ENCODE measurements at regions not wholly inside any gene's neighbourhood (a gene's known extent, or its start where the extent isn't known, plus 50 kb on each side); places are given as distances from the start of the nearest gene placed in this dataset.
A peak's percentile ranks its signal among the peaks of the same experiment; 100 is the strongest.
"Not testable (repeated sequence)": the region's sequence is repeated elsewhere in the genome, so short reads cannot be mapped to it uniquely, and the experiment has no call there.

DNA sequence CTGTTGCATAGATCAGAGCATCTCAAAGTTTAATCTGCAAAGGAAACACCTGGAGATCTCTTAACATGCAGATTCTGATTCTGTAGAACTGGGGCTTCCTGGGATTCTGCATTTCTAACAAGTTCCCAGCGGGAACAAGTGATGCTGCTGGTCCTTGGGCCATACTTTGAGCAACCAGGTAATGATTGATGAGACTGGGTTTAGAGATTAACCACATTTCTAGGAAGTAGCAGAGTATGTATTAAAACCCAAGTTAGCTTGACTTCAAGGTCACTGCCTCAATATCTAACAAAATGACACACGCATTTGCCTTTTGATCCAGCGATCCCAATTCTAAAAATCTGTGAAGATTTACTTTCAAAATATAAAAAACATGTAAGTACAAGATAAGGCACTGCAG is 83.0 kb upstream of the DTNBP1 start:
- FAIRE-seq = peak; percentile 19
- intact Hi-C loops (cut with DNase I) = no loop called here
- Histone ChIP-seq H3K27me3 (ENCODE audit: control insufficient read depth, insufficient read depth, low read length) (no peaks in the 10 kb centered on the region), H3K27ac (ENCODE audit: low read depth in 2 of 2, low read length in 2 of 2) (peak overlapping the region in 1 of 2 donors; percentile 47), H3K9me3 (ENCODE audit: control insufficient read depth in 2 of 3, insufficient read depth in 1 of 3, low read length in 3 of 3) (no peaks in the 10 kb centered on the region), H3K36me3 (ENCODE audit: control insufficient read depth in 2 of 3, insufficient read depth in 3 of 3, low read length in 3 of 3) (no peaks in the 10 kb centered on the region), H3K9ac (ENCODE audit: low read length in 3 of 3) (no peak overlapping the region), H3K4me3 (ENCODE audit: low read length in 3 of 3) (no peak overlapping the region), H3K4me1 (ENCODE audit: control insufficient read depth in 2 of 3, insufficient read depth in 2 of 3, low read depth in 1 of 3, low read length in 3 of 3) (peaks cover 0 to 4% (median 0%) of the 10 kb centered on the region in 3 donors)
- TF ChIP-seq, protein P1, sequence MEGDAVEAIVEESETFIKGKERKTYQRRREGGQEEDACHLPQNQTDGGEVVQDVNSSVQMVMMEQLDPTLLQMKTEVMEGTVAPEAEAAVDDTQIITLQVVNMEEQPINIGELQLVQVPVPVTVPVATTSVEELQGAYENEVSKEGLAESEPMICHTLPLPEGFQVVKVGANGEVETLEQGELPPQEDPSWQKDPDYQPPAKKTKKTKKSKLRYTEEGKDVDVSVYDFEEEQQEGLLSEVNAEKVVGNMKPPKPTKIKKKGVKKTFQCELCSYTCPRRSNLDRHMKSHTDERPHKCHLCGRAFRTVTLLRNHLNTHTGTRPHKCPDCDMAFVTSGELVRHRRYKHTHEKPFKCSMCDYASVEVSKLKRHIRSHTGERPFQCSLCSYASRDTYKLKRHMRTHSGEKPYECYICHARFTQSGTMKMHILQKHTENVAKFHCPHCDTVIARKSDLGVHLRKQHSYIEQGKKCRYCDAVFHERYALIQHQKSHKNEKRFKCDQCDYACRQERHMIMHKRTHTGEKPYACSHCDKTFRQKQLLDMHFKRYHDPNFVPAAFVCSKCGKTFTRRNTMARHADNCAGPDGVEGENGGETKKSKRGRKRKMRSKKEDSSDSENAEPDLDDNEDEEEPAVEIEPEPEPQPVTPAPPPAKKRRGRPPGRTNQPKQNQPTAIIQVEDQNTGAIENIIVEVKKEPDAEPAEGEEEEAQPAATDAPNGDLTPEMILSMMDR (IDR thresholded peaks at IDR 0.05; ENCODE audit: borderline replicate concordance, extremely low read depth, insufficient read depth) = no peak
- peak in 2 of 5 donors; percentile 39 to 51 for DNase-seq

DNA sequence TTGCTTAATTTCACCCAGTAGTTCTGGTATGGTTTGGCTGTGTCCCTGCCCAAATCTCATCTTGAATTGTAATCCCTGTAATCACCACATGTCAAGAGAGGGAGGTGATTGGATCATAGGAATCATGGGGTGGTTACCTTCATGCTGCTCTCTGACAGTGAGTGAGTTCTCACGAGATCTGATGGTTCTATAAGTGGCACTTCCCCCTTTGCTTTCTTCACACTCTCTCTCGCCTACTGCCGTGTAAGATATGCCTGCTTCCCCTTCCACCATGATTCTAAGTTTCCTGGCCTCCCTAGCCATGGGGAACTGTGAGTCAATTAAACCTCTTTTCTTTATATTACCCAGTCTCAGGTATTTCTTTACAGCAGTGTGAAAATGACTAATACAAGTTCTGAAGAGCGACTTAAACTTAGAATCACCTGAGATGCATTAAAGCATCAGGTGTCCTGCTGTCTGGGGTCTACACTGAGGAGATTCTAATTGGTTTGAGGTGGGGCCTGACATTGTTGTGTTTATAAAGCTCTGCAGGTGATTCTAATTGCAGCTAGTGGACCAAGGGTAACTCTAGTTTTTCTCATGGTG is 82.1 kb upstream of the DTNBP1 start:
- Histone ChIP-seq H3K27ac (ENCODE audit: low read depth in 2 of 2, low read length in 2 of 2) (no peak overlapping the region), H3K27me3 (ENCODE audit: control insufficient read depth, insufficient read depth, low read length) (no peaks in the 10 kb centered on the region), H3K4me3 (ENCODE audit: low read length in 3 of 3) (no peak overlapping the region), H3K9me3 (ENCODE audit: control insufficient read depth in 2 of 3, insufficient read depth in 1 of 3, low read length in 3 of 3) (no peaks in the 10 kb centered on the region), H3K4me1 (ENCODE audit: control insufficient read depth in 2 of 3, insufficient read depth in 2 of 3, low read depth in 1 of 3, low read length in 3 of 3) (peaks cover 0 to 4% (median 0%) of the 10 kb centered on the region in 3 donors), H3K9ac (ENCODE audit: low read length in 3 of 3) (no peak overlapping the region), H3K36me3 (ENCODE audit: control insufficient read depth in 2 of 3, insufficient read depth in 3 of 3, low read length in 3 of 3) (no peaks in the 10 kb centered on the region)
- FAIRE-seq (no peak), DNase-seq (no peak)
- intact Hi-C loops (cut with DNase I) = no loop called here
- TF ChIP-seq, protein P1 (IDR thresholded peaks at IDR 0.05; ENCODE audit: borderline replicate concordance, extremely low read depth, insufficient read depth) = no peak

DNA sequence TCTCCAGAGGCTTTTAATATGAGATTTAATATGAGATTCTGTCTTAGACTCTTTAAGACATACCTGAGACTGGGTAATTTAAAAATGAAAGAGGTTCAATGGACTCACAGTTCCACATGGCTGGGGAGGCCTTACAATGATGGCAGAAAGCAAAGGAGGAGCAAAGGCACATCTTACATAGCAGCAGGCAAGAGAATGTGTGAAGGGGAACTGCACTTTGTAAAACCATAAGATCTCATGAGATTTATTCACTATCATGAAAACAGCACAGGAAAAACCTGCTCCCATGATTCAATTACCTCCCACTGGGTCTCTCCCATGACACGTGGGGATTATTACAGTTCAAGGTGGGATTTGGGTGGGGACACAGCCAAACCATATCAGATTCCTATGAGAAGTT is 79.2 kb upstream of the DTNBP1 start:
- H3K36me3 ChIP-seq (ENCODE audit: control insufficient read depth in 2 of 3, insufficient read depth in 3 of 3, low read length in 3 of 3); H3K4me1 ChIP-seq (ENCODE audit: control insufficient read depth in 2 of 3, insufficient read depth in 2 of 3, low read depth in 1 of 3, low read length in 3 of 3); FAIRE-seq; H3K9me3 ChIP-seq (ENCODE audit: control insufficient read depth in 2 of 3, insufficient read depth in 1 of 3, low read length in 3 of 3); H3K9ac ChIP-seq (ENCODE audit: low read length in 3 of 3); H3K4me3 ChIP-seq (ENCODE audit: low read length in 3 of 3); DNase-seq; intact Hi-C loops (cut with DNase I); H3K27me3 ChIP-seq (ENCODE audit: control insufficient read depth, insufficient read depth, low read length); H3K27ac ChIP-seq (ENCODE audit: low read depth in 2 of 2, low read length in 2 of 2): not testable (repeated sequence)

DNA sequence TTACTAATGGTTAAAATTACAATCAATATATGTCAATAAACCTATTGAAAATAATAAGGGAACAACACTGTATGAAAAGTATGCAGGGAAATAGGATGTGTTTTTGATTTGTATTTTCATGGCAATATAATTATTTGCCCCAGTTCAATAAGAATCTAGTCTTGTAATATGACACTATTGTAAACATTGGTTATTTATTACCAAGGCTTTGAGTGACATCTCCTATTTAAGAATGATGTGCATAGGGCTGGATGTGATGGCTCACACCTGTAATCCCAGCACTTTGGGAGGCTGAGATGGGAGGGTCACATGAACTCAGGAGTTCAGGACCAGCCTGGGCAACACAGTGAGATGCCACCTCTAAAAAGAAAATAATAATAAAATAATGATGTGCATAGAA is 78.6 kb upstream of the DTNBP1 start:
- H3K27me3 ChIP-seq (ENCODE audit: control insufficient read depth, insufficient read depth, low read length) = no peaks in the 10 kb centered on the region
- no peak for FAIRE-seq
- no peak for DNase-seq
- no peak overlapping the region for H3K27ac ChIP-seq (ENCODE audit: low read depth in 2 of 2, low read length in 2 of 2)
- no peaks in the 10 kb centered on the region for H3K9me3 ChIP-seq (ENCODE audit: control insufficient read depth in 2 of 3, insufficient read depth in 1 of 3, low read length in 3 of 3)
- intact Hi-C loops (cut with DNase I) = no loop called here
- no peak overlapping the region for H3K9ac ChIP-seq (ENCODE audit: low read length in 3 of 3)
- H3K4me1 ChIP-seq (ENCODE audit: control insufficient read depth in 2 of 3, insufficient read depth in 2 of 3, low read depth in 1 of 3, low read length in 3 of 3) = peaks cover 0 to 4% (median 0%) of the 10 kb centered on the region in 3 donors
- H3K4me3 ChIP-seq (ENCODE audit: low read length in 3 of 3) = no peak overlapping the region
- TF ChIP-seq, protein P1 (IDR thresholded peaks at IDR 0.05; ENCODE audit: borderline replicate concordance, extremely low read depth, insufficient read depth) = no peak
- no peaks in the 10 kb centered on the region for H3K36me3 ChIP-seq (ENCODE audit: control insufficient read depth in 2 of 3, insufficient read depth in 3 of 3, low read length in 3 of 3)

Measured in kidney (tissue), 13 donors.